ENCODE measurements at regions not wholly inside any gene's neighbourhood (a gene's known extent, or its start where the extent isn't known, plus 50 kb on each side); places are given as distances from the start of the nearest gene placed in this dataset.

GRCh38 chr6:115753446-115753845 is 307.2 kb downstream of the FRK start:
- H3K4me3 ChIP-seq (ENCODE audit: extremely low read depth in 1 of 4, insufficient read depth in 2 of 4, low read depth in 3 of 4, low read length in 4 of 4), result no peak overlapping the region
- no peak overlapping the region for H2BK120ac ChIP-seq (replicated peaks; ENCODE audit: low read depth, low read length)
- no peak overlapping the region for H2BK15ac ChIP-seq (ENCODE audit: low read length)
- no peak overlapping the region for H3K56ac ChIP-seq (replicated peaks; ENCODE audit: insufficient read length, low read depth, low read length)
- no peak overlapping the region for H3K9ac ChIP-seq (replicated peaks in 1 of 4; ENCODE audit: extremely low read depth in 1 of 4, low read depth in 3 of 4, low read length in 3 of 4)
- H3K4me1 ChIP-seq (replicated peaks in 1 of 4; ENCODE audit: control insufficient read depth in 3 of 4, insufficient read depth in 4 of 4, low read length in 3 of 4), result no peaks in the 10 kb centered on the region
- H3K23ac ChIP-seq (ENCODE audit: insufficient read length), result no peak overlapping the region
- no peaks in the 10 kb centered on the region for H4K20me1 ChIP-seq (replicated peaks in 1 of 2; ENCODE audit: control insufficient read depth in 1 of 2, insufficient read depth in 2 of 2, low read length in 2 of 2)
- no peak overlapping the region for H3K4ac ChIP-seq (replicated peaks; ENCODE audit: insufficient read length, low read depth, low read length)
- H4K8ac ChIP-seq (ENCODE audit: extremely low read depth, insufficient read depth, low read length), result no peak overlapping the region
- ChIA-PET CTCF (ENCODE audit: partially characterized antibody) (interaction anchor here (1.3 kb wide), 1 partner anchor 86 kb away, joined by 3 read pairs; no protein-coding TSS in a partner anchor), POLR2A (ENCODE audit: partially characterized antibody) (no interaction called here)
- FAIRE-seq (no peak), DNase-seq (ENCODE audit: low read depth in 1 of 2, low spot score in 2 of 2) (no peak)
- H2AK5ac ChIP-seq (ENCODE audit: low read depth, low read length), result no peak overlapping the region
- H3K23me2 ChIP-seq (ENCODE audit: low read depth, low read length), result no peaks in the 10 kb centered on the region
- H2BK5ac ChIP-seq (ENCODE audit: low read depth, low read length), result no peak overlapping the region
- TF ChIP-seq NANOG (IDR thresholded peaks at IDR 0.05; ENCODE audit: insufficient read depth, low read depth, low read length, poor library complexity, severe bottlenecking) (no peak), EZH2 (IDR thresholded peaks at IDR 0.05; ENCODE audit: low read depth, low read length, severe bottlenecking) (no peak), CHD1 (IDR thresholded peaks at IDR 0.05; ENCODE audit: low read depth, low read length) (no peak), HDAC2 (IDR thresholded peaks at IDR 0.05; ENCODE audit: borderline replicate concordance in 1 of 2, low read depth in 2 of 2, low read length in 2 of 2) (no peak), RFX5 (IDR thresholded peaks at IDR 0.05; ENCODE audit: borderline replicate concordance, low read depth, low read length) (no peak), EP300 (IDR thresholded peaks at IDR 0.05; ENCODE audit: borderline replicate concordance in 1 of 2, low read depth in 2 of 2, low read length in 2 of 2) (no peak), ZNF274 (IDR thresholded peaks at IDR 0.05; ENCODE audit: borderline replicate concordance, extremely low read depth, low read length) (no peak), SIX5 (IDR thresholded peaks at IDR 0.05; ENCODE audit: low read depth, low read length) (no peak), BACH1 (IDR thresholded peaks at IDR 0.05; ENCODE audit: low read length) (no peak), USF2 (IDR thresholded peaks at IDR 0.05; ENCODE audit: low read length) (no peak), YY1 (IDR thresholded peaks at IDR 0.05; ENCODE audit: low read depth, low read length) (no peak), BCL11A (IDR thresholded peaks at IDR 0.05; ENCODE audit: low read depth in 2 of 2, low read length in 2 of 2) (no peak), SRF (IDR thresholded peaks at IDR 0.05; ENCODE audit: low read depth, low read length) (no peak), TAF1 (IDR thresholded peaks at IDR 0.05; ENCODE audit: low read depth, low read length) (no peak)
- H3K18ac ChIP-seq (ENCODE audit: extremely low read depth, low read length), result no peak overlapping the region
- no peaks in the 10 kb centered on the region for H3K79me2 ChIP-seq (ENCODE audit: control insufficient read depth in 1 of 2, insufficient read depth in 2 of 2, low read length in 2 of 2)
- H2BK20ac ChIP-seq (ENCODE audit: low read length), result no peak overlapping the region
- 94% methylated on average over 1 of the region's 1 CpG; no CpG with 5 or more reads in 1 of the 2 experiments for WGBS, 2 experiments (ENCODE audit: extremely low coverage in 1 of 2, insufficient coverage in 1 of 2, insufficient read length in 1 of 2, insufficient replicate concordance in 2 of 2, low coverage in 1 of 2, low lambda C conversion rate in 2 of 2, missing lambda C conversion rate in 1 of 2)
- H4K91ac ChIP-seq (replicated peaks; ENCODE audit: insufficient read length, low read length), result no peak overlapping the region
- no peak overlapping the region for H2BK12ac ChIP-seq (ENCODE audit: low read depth, low read length)
- H3K4me2 ChIP-seq (ENCODE audit: insufficient read depth in 1 of 2, low read depth in 2 of 2, low read length in 2 of 2), result no peak overlapping the region
- H3K14ac ChIP-seq (ENCODE audit: insufficient read length), result no peak overlapping the region
- H3K9me3 ChIP-seq (ENCODE audit: insufficient read depth in 2 of 2, low read depth in 1 of 2, low read length in 1 of 2), result no peaks in the 10 kb centered on the region
- H3K79me1 ChIP-seq (ENCODE audit: low read depth, low read length), result no peaks in the 10 kb centered on the region
- H2AFZ ChIP-seq (ENCODE audit: low read length), result no peak overlapping the region
- no peaks in the 10 kb centered on the region for H3K27me3 ChIP-seq (replicated peaks in 1 of 4; ENCODE audit: control insufficient read depth in 3 of 4, extremely low read depth in 1 of 4, insufficient read depth in 3 of 4, low read length in 3 of 4)
- no peak overlapping the region for H3K27ac ChIP-seq (ENCODE audit: low read depth, low read length)
- no peaks in the 10 kb centered on the region for H3K36me3 ChIP-seq (ENCODE audit: control insufficient read depth in 2 of 4, insufficient read depth in 4 of 4, low read length in 3 of 4)
- H4K5ac ChIP-seq (ENCODE audit: insufficient read length, low read depth, low read length), result no peak overlapping the region
